Hepatocyte (in vitro differentiated cells): ENCODE measurements at regions not wholly inside any gene's neighbourhood (a gene's known extent, or its start where the extent isn't known, plus 50 kb on each side); places are given as distances from the start of the nearest gene placed in this dataset.
A peak's percentile ranks its signal among the peaks of the same experiment; 100 is the strongest.

Source experiments
- DNase-seq: peaks from one replicate; pipeline ENCODE4 v3.0.0-alpha.2; 2016; ENCODE audit warnings: low spot score
- H2AFZ ChIP-seq: fragments of 200-600 bp; sonication (generic); 2 replicates; pipeline ENCODE4 v1.6.0; 2016; ENCODE audit warnings: antibody characterized with exemption, mild to moderate bottlenecking
- H3K27ac ChIP-seq: fragments of 200-600 bp; sonication (generic); 2 replicates; pipeline ENCODE4 v1.5.1; 2016; ENCODE audit warnings: mild to moderate bottlenecking
- H3K27me3 ChIP-seq: fragments of 200-600 bp; sonication (generic); 2 replicates; pipeline ENCODE4 v1.6.1; 2016
- H3K36me3 ChIP-seq: fragments of 200-600 bp; sonication (generic); replicated peaks from 2 replicates; pipeline ENCODE4 v1.5.1; 2016; ENCODE audit warnings: low read depth; ENCODE audit not compliant: insufficient read depth
- H3K4me1 ChIP-seq: fragments of 200-600 bp; sonication (generic); 2 replicates; pipeline ENCODE4 v1.5.1; 2016; ENCODE audit warnings: mild to moderate bottlenecking, moderate library complexity; ENCODE audit not compliant: insufficient read depth
- H3K4me2 ChIP-seq: fragments of 200-600 bp; sonication (generic); 2 replicates; pipeline ENCODE4 v1.6.0; 2016
- H3K4me3 ChIP-seq: fragments of 200-600 bp; sonication (generic); 2 replicates; pipeline ENCODE4 v1.5.1; 2016; ENCODE audit warnings: mild to moderate bottlenecking
- H3K79me2 ChIP-seq: fragments of 200-600 bp; sonication (generic); 2 replicates; pipeline ENCODE4 v1.6.0; 2017; ENCODE audit warnings: mild to moderate bottlenecking
- H3K9me2 ChIP-seq: fragments of 200-600 bp; sonication (generic); replicated peaks from 2 replicates; pipeline ENCODE4 v1.6.0; 2017; ENCODE audit warnings: mild to moderate bottlenecking; ENCODE audit not compliant: insufficient read depth
- H3K9me3 ChIP-seq: fragments of 200-600 bp; sonication (generic); 2 replicates; pipeline ENCODE4 v1.5.1; 2016; ENCODE audit warnings: low read depth, mild to moderate bottlenecking
- H4K20me1 ChIP-seq: fragments of 200-600 bp; sonication (generic); 2 replicates; pipeline ENCODE4 v1.6.0; 2016; ENCODE audit warnings: mild to moderate bottlenecking; ENCODE audit not compliant: insufficient read depth, poor library complexity, severe bottlenecking
- CTCF ChIP-seq: fragments of 200-600 bp; sonication (generic); IDR thresholded peaks from 2 replicates; pipeline ENCODE4 v1.5.1; 2016; ENCODE audit warnings: antibody characterized with exemption, mild to moderate bottlenecking; ENCODE audit not compliant: poor library complexity
- EZH2 ChIP-seq: fragments of 200-600 bp; sonication (generic); IDR thresholded peaks from 2 replicates; pipeline ENCODE4 v1.6.1; 2016; ENCODE audit warnings: antibody characterized with exemption, mild to moderate bottlenecking, borderline replicate concordance
- EZH2phosphoT487 ChIP-seq: fragments of 200-600 bp; sonication (generic); IDR thresholded peaks from one replicate; pipeline ENCODE4 v1.6.1; 2018; ENCODE audit warnings: antibody characterized with exemption, mild to moderate bottlenecking, low read depth, moderate library complexity; ENCODE audit not compliant: unreplicated experiment, severe bottlenecking
- WGBS: methylation state at CpG from one replicate; pipeline ENCODE4 v1.1.6; 2016; ENCODE audit warnings: low lambda C conversion rate; ENCODE audit errors: missing lambda C conversion rate; 5-methylcytosine and 5-hydroxymethylcytosine counted together

GRCh38 chr2:234885118-234885517, 66.7 kb upstream of the SH3BP4 start:
- WGBS, result 76% methylated on average over 7 of the region's 7 CpGs
- Histone ChIP-seq H3K27me3 (no peaks in the 10 kb centered on the region), H4K20me1 (no peaks in the 10 kb centered on the region), H3K9me3 (no peaks in the 10 kb centered on the region), H3K4me3 (no peak overlapping the region), H3K79me2 (no peaks in the 10 kb centered on the region), H3K27ac (no peak overlapping the region), H2AFZ (no peak overlapping the region), H3K4me1 (peaks cover 3% of the 10 kb centered on the region), H3K36me3 (no peaks in the 10 kb centered on the region), H3K9me2 (no peaks in the 10 kb centered on the region), H3K4me2 (no peak overlapping the region)
- DNase-seq, result no peak
- no peak for TF ChIP-seq CTCF
- no peak for TF ChIP-seq EZH2
- TF ChIP-seq EZH2phosphoT487, result no peak

- H3K27ac ChIP-seq, result no peak overlapping the region
Measured at GRCh38 chr2:234884591-234884990, 67.2 kb upstream of the SH3BP4 start.

GRCh38 chr2:234881413-234882241, 70.2 kb upstream of the SH3BP4 start:
- H3K4me1 ChIP-seq, result no peaks in the 10 kb centered on the region
- peak; percentile 65 for TF ChIP-seq CTCF
- TF ChIP-seq EZH2, result no peak
- no peak for TF ChIP-seq EZH2phosphoT487

More at GRCh38 chr2:234884591-234884990, 67.2 kb upstream of the SH3BP4 start:
- H3K36me3 ChIP-seq, result no peaks in the 10 kb centered on the region
- no peaks in the 10 kb centered on the region for H3K27me3 ChIP-seq
- peaks cover 3% of the 10 kb centered on the region for H3K4me1 ChIP-seq
- no peak overlapping the region for H2AFZ ChIP-seq
- no peak for DNase-seq
- H3K79me2 ChIP-seq, result no peaks in the 10 kb centered on the region
- H3K4me2 ChIP-seq, result no peak overlapping the region
- H3K9me2 ChIP-seq, result no peaks in the 10 kb centered on the region
- 93% methylated on average over 7 of the region's 7 CpGs for WGBS
- no peaks in the 10 kb centered on the region for H4K20me1 ChIP-seq
- H3K4me3 ChIP-seq, result no peak overlapping the region
- H3K9me3 ChIP-seq, result no peaks in the 10 kb centered on the region
- no peak for TF ChIP-seq CTCF
- TF ChIP-seq EZH2phosphoT487, result no peak
- no peak for TF ChIP-seq EZH2

More at GRCh38 chr2:234881413-234882241, 70.2 kb upstream of the SH3BP4 start:
- peak; percentile 81 for DNase-seq
- Histone ChIP-seq H3K4me3 (no peak overlapping the region), H3K27ac (peak overlapping the region; percentile 33), H3K9me3 (no peaks in the 10 kb centered on the region), H2AFZ (no peak overlapping the region), H3K9me2 (no peaks in the 10 kb centered on the region), H4K20me1 (no peaks in the 10 kb centered on the region), H3K79me2 (no peaks in the 10 kb centered on the region), H3K27me3 (no peaks in the 10 kb centered on the region), H3K4me2 (peak overlapping the region; percentile 28), H3K36me3 (no peaks in the 10 kb centered on the region)
- 62% methylated on average over 8 of the region's 8 CpGs for WGBS
